ENCODE measurements at regions not wholly inside any gene's neighbourhood (a gene's known extent, or its start where the extent isn't known, plus 50 kb on each side); places are given as distances from the start of the nearest gene placed in this dataset.

GRCh38 chr16:5537347-5537746, 439.8 kb upstream of the EEF2KMT start:
- TF ChIP-seq CTCF (conservative IDR thresholded peaks at IDR 0.05; ENCODE audit: low read depth) = no peak
- DNase-seq (ENCODE audit: low spot score) = no peak
- POLR2A ChIA-PET (ENCODE audit: low non-redundant PET) = no interaction called here
- CTCF ChIA-PET = interaction anchor here (0.7 kb wide), 1 partner anchor 212 kb away, joined by 3 read pairs; no protein-coding TSS in a partner anchor
- no peak overlapping the region for H3K27ac ChIP-seq

- no peak for TF ChIP-seq CTCF (conservative IDR thresholded peaks at IDR 0.05; ENCODE audit: low read depth)
- ChIA-PET CTCF (no interaction called here), POLR2A (ENCODE audit: low non-redundant PET) (no interaction called here)
- no peak overlapping the region for H3K27ac ChIP-seq
- no peak for DNase-seq (ENCODE audit: low spot score)
Measured at GRCh38 chr16:5533321-5533888, 435.8 kb upstream of the EEF2KMT start.

GRCh38 chr16:5527817-5528216, 430.2 kb upstream of the EEF2KMT start:
- H3K27ac ChIP-seq = no peak overlapping the region
- ChIA-PET CTCF (no interaction called here), POLR2A (ENCODE audit: low non-redundant PET) (no interaction called here)
- DNase-seq (ENCODE audit: low spot score) = no peak
- no peak for TF ChIP-seq CTCF (conservative IDR thresholded peaks at IDR 0.05; ENCODE audit: low read depth)

GRCh38 chr16:5526826-5527225, 429.2 kb upstream of the EEF2KMT start:
- H3K27ac ChIP-seq = no peak overlapping the region
- TF ChIP-seq CTCF (conservative IDR thresholded peaks at IDR 0.05; ENCODE audit: low read depth) = no peak
- ChIA-PET POLR2A (ENCODE audit: low non-redundant PET) (no interaction called here), CTCF (no interaction called here)
- DNase-seq (ENCODE audit: low spot score) = no peak

DNA sequence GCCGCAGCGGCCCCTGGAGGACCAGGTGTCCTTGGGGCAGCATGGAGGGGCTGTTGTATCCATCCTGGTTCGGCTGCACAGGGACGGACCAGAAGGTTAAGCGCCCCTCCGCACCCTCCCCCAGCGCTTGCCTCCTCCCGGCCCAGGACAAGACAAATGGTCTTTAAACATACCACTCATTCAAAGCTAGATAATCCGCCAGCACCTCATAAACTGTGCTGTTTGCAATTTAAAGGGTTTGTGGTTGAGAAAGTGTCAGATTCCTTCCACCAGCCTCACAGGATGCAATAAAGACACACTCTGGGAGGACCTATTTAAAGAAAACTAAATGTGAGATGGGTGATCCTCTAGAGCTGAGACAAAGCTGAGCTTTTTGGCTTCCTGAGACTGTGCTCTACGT, 426.2 kb upstream of the EEF2KMT start:
- ChIA-PET POLR2A (ENCODE audit: low non-redundant PET) (no interaction called here), CTCF (no interaction called here)
- TF ChIP-seq CTCF (conservative IDR thresholded peaks at IDR 0.05; ENCODE audit: low read depth) = no peak
- no peak for DNase-seq (ENCODE audit: low spot score)
- H3K27ac ChIP-seq = no peak overlapping the region

DNA sequence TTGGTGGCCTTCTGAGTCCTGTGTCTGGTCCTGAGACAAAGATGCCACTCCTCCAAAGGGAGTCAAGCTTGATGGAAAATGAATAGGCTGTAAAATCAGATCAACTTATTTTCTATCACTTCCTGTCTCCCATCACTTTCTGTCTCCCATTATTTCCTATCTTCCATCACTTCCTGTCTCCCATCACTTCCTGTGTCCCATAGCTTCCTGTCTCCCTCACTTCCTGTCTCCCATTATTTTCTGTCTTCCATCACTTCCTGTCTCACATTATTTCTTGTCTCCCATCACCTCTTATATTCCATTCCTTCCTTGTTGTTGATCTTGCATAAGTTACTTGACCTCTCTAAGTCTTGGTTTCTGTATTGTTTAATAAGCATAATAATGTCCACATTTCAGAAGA, 418.5 kb upstream of the EEF2KMT start:
- no peak for DNase-seq (ENCODE audit: low spot score)
- TF ChIP-seq CTCF (conservative IDR thresholded peaks at IDR 0.05; ENCODE audit: low read depth) = no peak
- ChIA-PET CTCF (no interaction called here), POLR2A (ENCODE audit: low non-redundant PET) (no interaction called here)
- no peak overlapping the region for H3K27ac ChIP-seq

DNA sequence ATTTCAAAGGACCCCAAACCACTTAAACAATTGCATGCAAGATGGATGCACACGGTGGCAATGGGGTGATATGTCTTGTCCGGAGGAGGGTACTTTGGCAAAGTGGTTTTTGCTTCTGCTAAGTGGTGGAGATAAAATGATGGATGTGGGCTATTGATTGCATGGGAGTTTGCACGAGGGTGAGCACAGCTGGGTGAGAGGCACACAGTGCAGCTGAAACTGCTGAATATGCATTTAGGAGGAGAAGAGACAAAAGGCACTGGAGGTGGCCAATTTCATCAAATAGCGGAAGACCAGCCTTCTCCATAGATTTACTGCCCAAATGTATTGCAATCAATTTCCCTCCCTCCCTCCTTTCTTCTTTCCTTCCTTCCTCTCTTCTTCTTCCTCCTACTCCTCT, 414.4 kb upstream of the EEF2KMT start:
- no peak overlapping the region for H3K27ac ChIP-seq
- ChIA-PET POLR2A (ENCODE audit: low non-redundant PET) (no interaction called here), CTCF (no interaction called here)
- TF ChIP-seq CTCF (conservative IDR thresholded peaks at IDR 0.05; ENCODE audit: low read depth) = no peak
- no peak for DNase-seq (ENCODE audit: low spot score)

Data from RWPE1 (cell line).